ENCODE measurements at regions not wholly inside any gene's neighbourhood (a gene's known extent, or its start where the extent isn't known, plus 50 kb on each side); places are given as distances from the start of the nearest gene placed in this dataset.

DNA sequence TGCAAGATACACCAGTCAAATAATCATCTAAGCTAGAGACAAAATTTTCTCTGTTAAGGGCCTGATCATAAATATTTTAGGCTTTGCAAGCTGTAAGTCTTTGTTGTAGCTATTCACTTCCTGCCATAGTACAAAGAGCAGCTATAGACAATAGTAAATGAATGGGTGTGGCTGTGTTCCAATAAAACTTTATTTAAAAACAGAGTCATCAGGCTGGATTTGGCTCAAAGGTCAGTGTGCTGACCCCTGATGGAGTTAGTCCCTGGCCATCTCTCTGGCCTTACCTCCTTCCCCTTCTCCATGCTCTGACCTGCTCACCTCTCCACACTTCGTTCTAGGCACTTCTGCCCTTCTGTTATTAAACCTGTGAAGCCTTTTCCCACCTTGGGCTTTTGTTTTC is 86.0 kb downstream of the DRD1 start:
- no peak for TF ChIP-seq CSDC2 (CRISPR knock-in tag; IDR thresholded peaks at IDR 0.05)
- TF ChIP-seq ZFP30 (CRISPR knock-in tag; IDR thresholded peaks at IDR 0.05) = no peak
- TF ChIP-seq ARNTL (CRISPR knock-in tag; IDR thresholded peaks at IDR 0.05; ENCODE audit: borderline replicate concordance, low read depth) = no peak
- TF ChIP-seq, protein P1, sequence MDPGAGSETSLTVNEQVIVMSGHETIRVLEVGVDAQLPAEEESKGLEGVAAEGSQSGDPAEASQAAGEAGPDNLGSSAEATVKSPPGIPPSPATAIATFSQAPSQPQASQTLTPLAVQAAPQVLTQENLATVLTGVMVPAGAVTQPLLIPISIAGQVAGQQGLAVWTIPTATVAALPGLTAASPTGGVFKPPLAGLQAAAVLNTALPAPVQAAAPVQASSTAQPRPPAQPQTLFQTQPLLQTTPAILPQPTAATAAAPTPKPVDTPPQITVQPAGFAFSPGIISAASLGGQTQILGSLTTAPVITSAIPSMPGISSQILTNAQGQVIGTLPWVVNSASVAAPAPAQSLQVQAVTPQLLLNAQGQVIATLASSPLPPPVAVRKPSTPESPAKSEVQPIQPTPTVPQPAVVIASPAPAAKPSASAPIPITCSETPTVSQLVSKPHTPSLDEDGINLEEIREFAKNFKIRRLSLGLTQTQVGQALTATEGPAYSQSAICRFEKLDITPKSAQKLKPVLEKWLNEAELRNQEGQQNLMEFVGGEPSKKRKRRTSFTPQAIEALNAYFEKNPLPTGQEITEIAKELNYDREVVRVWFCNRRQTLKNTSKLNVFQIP (CRISPR knock-in tag; IDR thresholded peaks at IDR 0.05; ENCODE audit: borderline replicate concordance, low read depth) = no peak
- TF ChIP-seq, protein P2, sequence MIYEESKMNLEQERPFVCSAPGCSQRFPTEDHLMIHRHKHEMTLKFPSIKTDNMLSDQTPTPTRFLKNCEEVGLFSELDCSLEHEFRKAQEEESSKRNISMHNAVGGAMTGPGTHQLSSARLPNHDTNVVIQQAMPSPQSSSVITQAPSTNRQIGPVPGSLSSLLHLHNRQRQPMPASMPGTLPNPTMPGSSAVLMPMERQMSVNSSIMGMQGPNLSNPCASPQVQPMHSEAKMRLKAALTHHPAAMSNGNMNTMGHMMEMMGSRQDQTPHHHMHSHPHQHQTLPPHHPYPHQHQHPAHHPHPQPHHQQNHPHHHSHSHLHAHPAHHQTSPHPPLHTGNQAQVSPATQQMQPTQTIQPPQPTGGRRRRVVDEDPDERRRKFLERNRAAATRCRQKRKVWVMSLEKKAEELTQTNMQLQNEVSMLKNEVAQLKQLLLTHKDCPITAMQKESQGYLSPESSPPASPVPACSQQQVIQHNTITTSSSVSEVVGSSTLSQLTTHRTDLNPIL (CRISPR knock-in tag; IDR thresholded peaks at IDR 0.05; ENCODE audit: low read depth) = no peak
- no peak for TF ChIP-seq ESRRG (CRISPR knock-in tag; IDR thresholded peaks at IDR 0.05)
- TF ChIP-seq GLIS3 (CRISPR knock-in tag; IDR thresholded peaks at IDR 0.05) = no peak
- no peak for TF ChIP-seq TCF4 (CRISPR knock-in tag; IDR thresholded peaks at IDR 0.05; ENCODE audit: borderline replicate concordance)
- TF ChIP-seq ISL1 (CRISPR knock-in tag; IDR thresholded peaks at IDR 0.05) = no peak
- TF ChIP-seq OSR1 (CRISPR knock-in tag; IDR thresholded peaks at IDR 0.05) = no peak
- TF ChIP-seq BACH2 (CRISPR knock-in tag; IDR thresholded peaks at IDR 0.05; ENCODE audit: borderline replicate concordance) = no peak
- TF ChIP-seq ZNF70 (CRISPR knock-in tag; IDR thresholded peaks at IDR 0.05) = no peak
- TF ChIP-seq, protein P3, sequence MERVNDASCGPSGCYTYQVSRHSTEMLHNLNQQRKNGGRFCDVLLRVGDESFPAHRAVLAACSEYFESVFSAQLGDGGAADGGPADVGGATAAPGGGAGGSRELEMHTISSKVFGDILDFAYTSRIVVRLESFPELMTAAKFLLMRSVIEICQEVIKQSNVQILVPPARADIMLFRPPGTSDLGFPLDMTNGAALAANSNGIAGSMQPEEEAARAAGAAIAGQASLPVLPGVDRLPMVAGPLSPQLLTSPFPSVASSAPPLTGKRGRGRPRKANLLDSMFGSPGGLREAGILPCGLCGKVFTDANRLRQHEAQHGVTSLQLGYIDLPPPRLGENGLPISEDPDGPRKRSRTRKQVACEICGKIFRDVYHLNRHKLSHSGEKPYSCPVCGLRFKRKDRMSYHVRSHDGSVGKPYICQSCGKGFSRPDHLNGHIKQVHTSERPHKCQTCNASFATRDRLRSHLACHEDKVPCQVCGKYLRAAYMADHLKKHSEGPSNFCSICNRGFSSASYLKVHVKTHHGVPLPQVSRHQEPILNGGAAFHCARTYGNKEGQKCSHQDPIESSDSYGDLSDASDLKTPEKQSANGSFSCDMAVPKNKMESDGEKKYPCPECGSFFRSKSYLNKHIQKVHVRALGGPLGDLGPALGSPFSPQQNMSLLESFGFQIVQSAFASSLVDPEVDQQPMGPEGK (CRISPR knock-in tag; IDR thresholded peaks at IDR 0.05; ENCODE audit: borderline replicate concordance) = no peak
- TF ChIP-seq PPARA (CRISPR knock-in tag; IDR thresholded peaks at IDR 0.05; ENCODE audit: borderline replicate concordance) = no peak
- no peak for TF ChIP-seq SNAI2 (CRISPR knock-in tag; IDR thresholded peaks at IDR 0.05)
- TF ChIP-seq TOX (CRISPR knock-in tag; IDR thresholded peaks at IDR 0.05; ENCODE audit: borderline replicate concordance) = no peak
- no peak for ATAC-seq

DNA sequence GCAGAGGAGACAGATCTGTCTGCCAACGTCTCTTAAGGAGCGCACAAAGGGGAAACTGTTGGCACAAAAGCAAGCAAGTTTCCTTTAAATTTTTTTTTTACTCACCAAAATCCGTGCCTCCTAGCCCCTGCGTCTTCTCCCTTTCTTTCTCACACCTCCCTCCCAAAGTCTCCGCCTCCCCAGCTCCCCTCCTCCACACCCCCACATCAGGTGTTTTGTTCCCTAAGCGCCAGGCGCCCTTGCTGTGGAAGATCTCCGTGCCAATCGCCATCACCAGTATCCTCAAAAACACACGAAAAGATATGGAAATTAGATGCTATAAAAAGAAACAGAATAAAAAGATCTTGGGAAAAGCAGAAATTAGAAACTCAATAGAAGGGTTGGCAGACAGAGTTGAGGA is 87.6 kb downstream of the DRD1 start:
- ATAC-seq = no peak
- TF ChIP-seq ZC3H10 (CRISPR knock-in tag; IDR thresholded peaks at IDR 0.05) (no peak), ZNF8 (CRISPR knock-in tag; IDR thresholded peaks at IDR 0.05) (no peak), ZNF565 (CRISPR knock-in tag; conservative IDR thresholded peaks at IDR 0.05; ENCODE audit: low read depth) (no peak), ESRRG (CRISPR knock-in tag; IDR thresholded peaks at IDR 0.05) (no peak), CSDC2 (CRISPR knock-in tag; IDR thresholded peaks at IDR 0.05) (no peak), RARB (CRISPR knock-in tag; IDR thresholded peaks at IDR 0.05) (no peak), OSR1 (CRISPR knock-in tag; IDR thresholded peaks at IDR 0.05) (no peak), GLIS3 (CRISPR knock-in tag; IDR thresholded peaks at IDR 0.05) (no peak)

DNA sequence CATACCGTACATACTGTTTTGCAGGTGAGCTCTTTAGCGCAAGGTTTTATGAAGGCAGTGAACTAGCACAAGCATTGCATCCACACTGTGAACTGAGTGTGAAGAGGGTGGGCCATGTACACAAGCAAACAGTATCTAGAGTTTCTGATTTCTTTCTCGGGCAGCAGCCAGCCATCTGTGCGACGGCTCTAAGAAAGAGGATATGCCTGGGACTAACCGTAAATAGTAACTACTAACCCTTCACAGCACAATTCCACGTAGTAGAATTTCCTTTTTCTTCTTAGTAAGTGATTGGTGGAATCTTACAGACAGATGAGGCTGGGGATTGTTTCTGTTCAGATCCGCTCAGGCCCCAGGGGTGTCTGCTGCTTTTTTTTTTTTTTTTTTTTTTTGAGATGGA is 89.0 kb downstream of the DRD1 start:
- no peak for ATAC-seq
- TF ChIP-seq TOX (CRISPR knock-in tag; IDR thresholded peaks at IDR 0.05; ENCODE audit: borderline replicate concordance) = no peak
- TF ChIP-seq PPARA (CRISPR knock-in tag; IDR thresholded peaks at IDR 0.05; ENCODE audit: borderline replicate concordance) = no peak
- TF ChIP-seq ZNF565 (CRISPR knock-in tag; conservative IDR thresholded peaks at IDR 0.05; ENCODE audit: low read depth) = no peak
- TF ChIP-seq ZFP30 (CRISPR knock-in tag; IDR thresholded peaks at IDR 0.05) = no peak
- no peak for TF ChIP-seq OSR1 (CRISPR knock-in tag; IDR thresholded peaks at IDR 0.05)
- TF ChIP-seq BACH2 (CRISPR knock-in tag; IDR thresholded peaks at IDR 0.05; ENCODE audit: borderline replicate concordance) = no peak
- no peak for TF ChIP-seq ZNF8 (CRISPR knock-in tag; IDR thresholded peaks at IDR 0.05)
- no peak for TF ChIP-seq RARB (CRISPR knock-in tag; IDR thresholded peaks at IDR 0.05)
- TF ChIP-seq, protein P2 (CRISPR knock-in tag; IDR thresholded peaks at IDR 0.05; ENCODE audit: low read depth) = no peak
- TF ChIP-seq ZC3H10 (CRISPR knock-in tag; IDR thresholded peaks at IDR 0.05) = no peak
- TF ChIP-seq, protein P4, sequence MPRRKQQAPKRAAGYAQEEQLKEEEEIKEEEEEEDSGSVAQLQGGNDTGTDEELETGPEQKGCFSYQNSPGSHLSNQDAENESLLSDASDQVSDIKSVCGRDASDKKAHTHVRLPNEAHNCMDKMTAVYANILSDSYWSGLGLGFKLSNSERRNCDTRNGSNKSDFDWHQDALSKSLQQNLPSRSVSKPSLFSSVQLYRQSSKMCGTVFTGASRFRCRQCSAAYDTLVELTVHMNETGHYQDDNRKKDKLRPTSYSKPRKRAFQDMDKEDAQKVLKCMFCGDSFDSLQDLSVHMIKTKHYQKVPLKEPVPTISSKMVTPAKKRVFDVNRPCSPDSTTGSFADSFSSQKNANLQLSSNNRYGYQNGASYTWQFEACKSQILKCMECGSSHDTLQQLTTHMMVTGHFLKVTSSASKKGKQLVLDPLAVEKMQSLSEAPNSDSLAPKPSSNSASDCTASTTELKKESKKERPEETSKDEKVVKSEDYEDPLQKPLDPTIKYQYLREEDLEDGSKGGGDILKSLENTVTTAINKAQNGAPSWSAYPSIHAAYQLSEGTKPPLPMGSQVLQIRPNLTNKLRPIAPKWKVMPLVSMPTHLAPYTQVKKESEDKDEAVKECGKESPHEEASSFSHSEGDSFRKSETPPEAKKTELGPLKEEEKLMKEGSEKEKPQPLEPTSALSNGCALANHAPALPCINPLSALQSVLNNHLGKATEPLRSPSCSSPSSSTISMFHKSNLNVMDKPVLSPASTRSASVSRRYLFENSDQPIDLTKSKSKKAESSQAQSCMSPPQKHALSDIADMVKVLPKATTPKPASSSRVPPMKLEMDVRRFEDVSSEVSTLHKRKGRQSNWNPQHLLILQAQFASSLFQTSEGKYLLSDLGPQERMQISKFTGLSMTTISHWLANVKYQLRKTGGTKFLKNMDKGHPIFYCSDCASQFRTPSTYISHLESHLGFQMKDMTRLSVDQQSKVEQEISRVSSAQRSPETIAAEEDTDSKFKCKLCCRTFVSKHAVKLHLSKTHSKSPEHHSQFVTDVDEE (CRISPR knock-in tag; IDR thresholded peaks at IDR 0.05) = no peak
- TF ChIP-seq, protein P1 (CRISPR knock-in tag; IDR thresholded peaks at IDR 0.05; ENCODE audit: borderline replicate concordance, low read depth) = no peak
- TF ChIP-seq, protein P3 (CRISPR knock-in tag; IDR thresholded peaks at IDR 0.05; ENCODE audit: borderline replicate concordance) = no peak
- TF ChIP-seq, protein P5, sequence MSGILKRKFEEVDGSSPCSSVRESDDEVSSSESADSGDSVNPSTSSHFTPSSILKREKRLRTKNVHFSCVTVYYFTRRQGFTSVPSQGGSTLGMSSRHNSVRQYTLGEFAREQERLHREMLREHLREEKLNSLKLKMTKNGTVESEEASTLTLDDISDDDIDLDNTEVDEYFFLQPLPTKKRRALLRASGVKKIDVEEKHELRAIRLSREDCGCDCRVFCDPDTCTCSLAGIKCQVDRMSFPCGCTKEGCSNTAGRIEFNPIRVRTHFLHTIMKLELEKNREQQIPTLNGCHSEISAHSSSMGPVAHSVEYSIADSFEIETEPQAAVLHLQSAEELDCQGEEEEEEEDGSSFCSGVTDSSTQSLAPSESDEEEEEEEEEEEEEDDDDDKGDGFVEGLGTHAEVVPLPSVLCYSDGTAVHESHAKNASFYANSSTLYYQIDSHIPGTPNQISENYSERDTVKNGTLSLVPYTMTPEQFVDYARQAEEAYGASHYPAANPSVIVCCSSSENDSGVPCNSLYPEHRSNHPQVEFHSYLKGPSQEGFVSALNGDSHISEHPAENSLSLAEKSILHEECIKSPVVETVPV (CRISPR knock-in tag; IDR thresholded peaks at IDR 0.05) = no peak
- no peak for TF ChIP-seq ZNF70 (CRISPR knock-in tag; IDR thresholded peaks at IDR 0.05)
- no peak for TF ChIP-seq ESRRG (CRISPR knock-in tag; IDR thresholded peaks at IDR 0.05)
- no peak for TF ChIP-seq SNAI2 (CRISPR knock-in tag; IDR thresholded peaks at IDR 0.05)
- TF ChIP-seq TCF4 (CRISPR knock-in tag; IDR thresholded peaks at IDR 0.05; ENCODE audit: borderline replicate concordance) = no peak
- TF ChIP-seq GLIS3 (CRISPR knock-in tag; IDR thresholded peaks at IDR 0.05) = no peak
